ENCODE measurements at regions not wholly inside any gene's neighbourhood (a gene's known extent, or its start where the extent isn't known, plus 50 kb on each side); places are given as distances from the start of the nearest gene placed in this dataset.

DNA sequence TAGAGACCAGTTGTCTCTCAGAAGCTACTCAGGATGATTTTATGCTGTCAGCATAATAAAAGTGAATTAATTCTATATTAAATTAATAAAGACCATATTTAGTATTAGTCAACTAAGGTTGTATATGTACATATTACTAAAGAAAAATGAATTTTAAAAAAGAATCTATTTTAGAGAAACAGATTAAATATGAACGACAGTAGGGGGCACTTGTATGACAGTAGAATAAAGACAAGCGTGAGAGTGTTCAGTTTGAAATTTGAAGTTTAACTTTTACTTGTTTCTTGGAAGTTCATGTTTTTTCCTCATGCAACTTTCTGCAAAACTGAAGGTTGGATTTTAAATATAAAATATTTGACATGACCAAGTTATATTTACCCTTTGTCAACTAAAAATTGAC is 67.9 kb upstream of the MACF1 start:
- Histone ChIP-seq H3K9me3 (replicated peaks; ENCODE audit: control insufficient read depth, insufficient read depth, low read depth, low read length) (no peaks in the 10 kb centered on the region), H3K36me3 (ENCODE audit: control insufficient read depth, insufficient read depth, low read length) (no peaks in the 10 kb centered on the region; the same call in 2 of the 3 replicates), H3K27me3 (ENCODE audit: control insufficient read depth in 2 of 2, insufficient read depth in 2 of 2, low read length in 2 of 2) (no peaks in the 10 kb centered on the region), H3K9me1 (ENCODE audit: control insufficient read depth, insufficient read depth, low read length) (no peaks in the 10 kb centered on the region), H3K4me2 (ENCODE audit: insufficient read depth, low read length) (no peak overlapping the region), H2AFZ (ENCODE audit: low read depth, low read length) (no peak overlapping the region), H3K79me2 (ENCODE audit: control insufficient read depth, insufficient read depth, low read length) (peaks cover 3% of the 10 kb centered on the region; the same call in 1 of the 3 replicates), H4K20me1 (replicated peaks; ENCODE audit: control insufficient read depth, insufficient read depth, low read length) (no peaks in the 10 kb centered on the region; the same call in 1 of the 2 replicates), H3K27ac (ENCODE audit: extremely low read depth, low read depth, low read length) (no peak overlapping the region), H3K4me3 (no peak overlapping the region), H3K4me1 (replicated peaks in 1 of 2; ENCODE audit: control insufficient read depth in 2 of 2, insufficient read depth in 2 of 2, low read length in 2 of 2) (no peaks in the 10 kb centered on the region; a peak in 1 of 5 replicates), H3K9ac (ENCODE audit: insufficient read depth in 1 of 2, low read depth in 2 of 2, low read length in 2 of 2) (no peak overlapping the region)
- intact Hi-C loops (cut with micrococcal nuclease) = loop anchor here (1.0 kb wide), 1 partner anchor 55 kb away; no protein-coding TSS in a partner anchor
- in situ Hi-C loops (cut with MboI) = no loop called here
- DNase-seq (ENCODE audit: extremely low read depth in 1 of 4, low spot score in 3 of 4) (no peak), FAIRE-seq (no peak), ATAC-seq (no peak)
- CTCF ChIA-PET (ENCODE audit: low intra/inter-chr PET ratio) = interaction anchor here (0.6 to 2.2 kb wide), 5 partner anchors 34 to 242 kb away, joined by 3 to 10 read pairs (median 3); no protein-coding TSS in a partner anchor
- 46% methylated on average over 2 of the region's 2 CpGs for WGBS (ENCODE audit: insufficient coverage, low coverage, missing lambda C conversion rate)
- POLR2A ChIA-PET = no interaction called here
- BruUV-seq (replicated peaks) = no TSS peak
- TF ChIP-seq, protein P1, sequence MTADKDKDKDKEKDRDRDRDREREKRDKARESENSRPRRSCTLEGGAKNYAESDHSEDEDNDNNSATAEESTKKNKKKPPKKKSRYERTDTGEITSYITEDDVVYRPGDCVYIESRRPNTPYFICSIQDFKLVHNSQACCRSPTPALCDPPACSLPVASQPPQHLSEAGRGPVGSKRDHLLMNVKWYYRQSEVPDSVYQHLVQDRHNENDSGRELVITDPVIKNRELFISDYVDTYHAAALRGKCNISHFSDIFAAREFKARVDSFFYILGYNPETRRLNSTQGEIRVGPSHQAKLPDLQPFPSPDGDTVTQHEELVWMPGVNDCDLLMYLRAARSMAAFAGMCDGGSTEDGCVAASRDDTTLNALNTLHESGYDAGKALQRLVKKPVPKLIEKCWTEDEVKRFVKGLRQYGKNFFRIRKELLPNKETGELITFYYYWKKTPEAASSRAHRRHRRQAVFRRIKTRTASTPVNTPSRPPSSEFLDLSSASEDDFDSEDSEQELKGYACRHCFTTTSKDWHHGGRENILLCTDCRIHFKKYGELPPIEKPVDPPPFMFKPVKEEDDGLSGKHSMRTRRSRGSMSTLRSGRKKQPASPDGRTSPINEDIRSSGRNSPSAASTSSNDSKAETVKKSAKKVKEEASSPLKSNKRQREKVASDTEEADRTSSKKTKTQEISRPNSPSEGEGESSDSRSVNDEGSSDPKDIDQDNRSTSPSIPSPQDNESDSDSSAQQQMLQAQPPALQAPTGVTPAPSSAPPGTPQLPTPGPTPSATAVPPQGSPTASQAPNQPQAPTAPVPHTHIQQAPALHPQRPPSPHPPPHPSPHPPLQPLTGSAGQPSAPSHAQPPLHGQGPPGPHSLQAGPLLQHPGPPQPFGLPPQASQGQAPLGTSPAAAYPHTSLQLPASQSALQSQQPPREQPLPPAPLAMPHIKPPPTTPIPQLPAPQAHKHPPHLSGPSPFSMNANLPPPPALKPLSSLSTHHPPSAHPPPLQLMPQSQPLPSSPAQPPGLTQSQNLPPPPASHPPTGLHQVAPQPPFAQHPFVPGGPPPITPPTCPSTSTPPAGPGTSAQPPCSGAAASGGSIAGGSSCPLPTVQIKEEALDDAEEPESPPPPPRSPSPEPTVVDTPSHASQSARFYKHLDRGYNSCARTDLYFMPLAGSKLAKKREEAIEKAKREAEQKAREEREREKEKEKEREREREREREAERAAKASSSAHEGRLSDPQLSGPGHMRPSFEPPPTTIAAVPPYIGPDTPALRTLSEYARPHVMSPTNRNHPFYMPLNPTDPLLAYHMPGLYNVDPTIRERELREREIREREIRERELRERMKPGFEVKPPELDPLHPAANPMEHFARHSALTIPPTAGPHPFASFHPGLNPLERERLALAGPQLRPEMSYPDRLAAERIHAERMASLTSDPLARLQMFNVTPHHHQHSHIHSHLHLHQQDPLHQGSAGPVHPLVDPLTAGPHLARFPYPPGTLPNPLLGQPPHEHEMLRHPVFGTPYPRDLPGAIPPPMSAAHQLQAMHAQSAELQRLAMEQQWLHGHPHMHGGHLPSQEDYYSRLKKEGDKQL (CRISPR knock-in tag; IDR thresholded peaks at IDR 0.05; ENCODE audit: borderline replicate concordance) = no peak
- no peak for TF ChIP-seq ZZZ3 (IDR thresholded peaks at IDR 0.05)
- TF ChIP-seq NELFE (IDR thresholded peaks at IDR 0.05; ENCODE audit: insufficient read depth, insufficient read length) = no peak
- TF ChIP-seq SETDB1 (IDR thresholded peaks at IDR 0.05; ENCODE audit: low read length) = no peak
- TF ChIP-seq, protein P2, sequence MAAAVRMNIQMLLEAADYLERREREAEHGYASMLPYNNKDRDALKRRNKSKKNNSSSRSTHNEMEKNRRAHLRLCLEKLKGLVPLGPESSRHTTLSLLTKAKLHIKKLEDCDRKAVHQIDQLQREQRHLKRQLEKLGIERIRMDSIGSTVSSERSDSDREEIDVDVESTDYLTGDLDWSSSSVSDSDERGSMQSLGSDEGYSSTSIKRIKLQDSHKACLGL (CRISPR knock-in tag; IDR thresholded peaks at IDR 0.05; ENCODE audit: borderline replicate concordance, poor library complexity, severe bottlenecking) = no peak
- no peak for TF ChIP-seq WHSC1 (IDR thresholded peaks at IDR 0.05; ENCODE audit: low read length)
- no peak for TF ChIP-seq SMAD1 (IDR thresholded peaks at IDR 0.05; ENCODE audit: low read depth, low read length, partially characterized antibody)
- TF ChIP-seq, protein P3, sequence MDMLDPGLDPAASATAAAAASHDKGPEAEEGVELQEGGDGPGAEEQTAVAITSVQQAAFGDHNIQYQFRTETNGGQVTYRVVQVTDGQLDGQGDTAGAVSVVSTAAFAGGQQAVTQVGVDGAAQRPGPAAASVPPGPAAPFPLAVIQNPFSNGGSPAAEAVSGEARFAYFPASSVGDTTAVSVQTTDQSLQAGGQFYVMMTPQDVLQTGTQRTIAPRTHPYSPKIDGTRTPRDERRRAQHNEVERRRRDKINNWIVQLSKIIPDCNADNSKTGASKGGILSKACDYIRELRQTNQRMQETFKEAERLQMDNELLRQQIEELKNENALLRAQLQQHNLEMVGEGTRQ (CRISPR knock-in tag; IDR thresholded peaks at IDR 0.05) = no peak
- TF ChIP-seq, protein P4, sequence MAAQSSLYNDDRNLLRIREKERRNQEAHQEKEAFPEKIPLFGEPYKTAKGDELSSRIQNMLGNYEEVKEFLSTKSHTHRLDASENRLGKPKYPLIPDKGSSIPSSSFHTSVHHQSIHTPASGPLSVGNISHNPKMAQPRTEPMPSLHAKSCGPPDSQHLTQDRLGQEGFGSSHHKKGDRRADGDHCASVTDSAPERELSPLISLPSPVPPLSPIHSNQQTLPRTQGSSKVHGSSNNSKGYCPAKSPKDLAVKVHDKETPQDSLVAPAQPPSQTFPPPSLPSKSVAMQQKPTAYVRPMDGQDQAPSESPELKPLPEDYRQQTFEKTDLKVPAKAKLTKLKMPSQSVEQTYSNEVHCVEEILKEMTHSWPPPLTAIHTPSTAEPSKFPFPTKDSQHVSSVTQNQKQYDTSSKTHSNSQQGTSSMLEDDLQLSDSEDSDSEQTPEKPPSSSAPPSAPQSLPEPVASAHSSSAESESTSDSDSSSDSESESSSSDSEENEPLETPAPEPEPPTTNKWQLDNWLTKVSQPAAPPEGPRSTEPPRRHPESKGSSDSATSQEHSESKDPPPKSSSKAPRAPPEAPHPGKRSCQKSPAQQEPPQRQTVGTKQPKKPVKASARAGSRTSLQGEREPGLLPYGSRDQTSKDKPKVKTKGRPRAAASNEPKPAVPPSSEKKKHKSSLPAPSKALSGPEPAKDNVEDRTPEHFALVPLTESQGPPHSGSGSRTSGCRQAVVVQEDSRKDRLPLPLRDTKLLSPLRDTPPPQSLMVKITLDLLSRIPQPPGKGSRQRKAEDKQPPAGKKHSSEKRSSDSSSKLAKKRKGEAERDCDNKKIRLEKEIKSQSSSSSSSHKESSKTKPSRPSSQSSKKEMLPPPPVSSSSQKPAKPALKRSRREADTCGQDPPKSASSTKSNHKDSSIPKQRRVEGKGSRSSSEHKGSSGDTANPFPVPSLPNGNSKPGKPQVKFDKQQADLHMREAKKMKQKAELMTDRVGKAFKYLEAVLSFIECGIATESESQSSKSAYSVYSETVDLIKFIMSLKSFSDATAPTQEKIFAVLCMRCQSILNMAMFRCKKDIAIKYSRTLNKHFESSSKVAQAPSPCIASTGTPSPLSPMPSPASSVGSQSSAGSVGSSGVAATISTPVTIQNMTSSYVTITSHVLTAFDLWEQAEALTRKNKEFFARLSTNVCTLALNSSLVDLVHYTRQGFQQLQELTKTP (IDR thresholded peaks at IDR 0.05; ENCODE audit: low read depth in 1 of 2, partially characterized antibody in 2 of 2) = no peak
- no peak for TF ChIP-seq RBM15 (IDR thresholded peaks at IDR 0.05; ENCODE audit: insufficient read depth, low read length)
